H9 (cell line): ENCODE measurements at regions not wholly inside any gene's neighbourhood (a gene's known extent, or its start where the extent isn't known, plus 50 kb on each side); places are given as distances from the start of the nearest gene placed in this dataset.
A peak's percentile ranks its signal among the peaks of the same experiment; 100 is the strongest.

ENCODE experiments used
- DNase-seq: peaks from one replicate; pipeline ENCODE4 v3.0.0-alpha.2; 2017
- H2AFZ ChIP-seq: one replicate; pipeline ENCODE4 v1.6.1; 2013; ENCODE audit warnings: mild to moderate bottlenecking, low read length, control low read depth, moderate library complexity
- H2AK5ac ChIP-seq: 2 replicates; pipeline ENCODE4 v1.6.1; 2013; ENCODE audit warnings: low read length, control low read depth, mixed read lengths; ENCODE audit not compliant: insufficient read length
- H2BK120ac ChIP-seq: one replicate; pipeline ENCODE4 v1.6.1; 2013; ENCODE audit warnings: low read depth, mild to moderate bottlenecking, low read length, control low read depth, inconsistent platforms; ENCODE audit not compliant: poor library complexity, severe bottlenecking
- H2BK12ac ChIP-seq: 2 replicates; pipeline ENCODE4 v1.6.1; 2013; ENCODE audit warnings: low read length, control low read depth, mixed read lengths, low read depth; ENCODE audit not compliant: insufficient read length
- H2BK15ac ChIP-seq: 2 replicates; pipeline ENCODE4 v1.6.1; 2013; ENCODE audit warnings: low read depth, low read length, control low read depth
- H2BK20ac ChIP-seq: one replicate; pipeline ENCODE4 v1.6.1; 2013; ENCODE audit warnings: low read depth, mild to moderate bottlenecking, low read length, control low read depth, inconsistent platforms; ENCODE audit not compliant: poor library complexity, severe bottlenecking
- H2BK5ac ChIP-seq: 2 replicates; pipeline ENCODE4 v1.6.1; 2013; ENCODE audit warnings: low read length, control low read depth, mixed read lengths; ENCODE audit not compliant: insufficient read length
- H3K14ac ChIP-seq: 2 replicates; pipeline ENCODE4 v1.6.1; 2013; ENCODE audit warnings: low read length, control low read depth; ENCODE audit not compliant: insufficient read depth
- H3K18ac ChIP-seq: 2 replicates; pipeline ENCODE4 v1.6.1; 2013; ENCODE audit warnings: low read depth, mild to moderate bottlenecking, mixed read lengths, low read length, control low read depth; ENCODE audit not compliant: insufficient read length
- H3K23ac ChIP-seq: 2 replicates; pipeline ENCODE4 v1.6.1; 2013; ENCODE audit warnings: low read length, control low read depth, mixed read lengths, low read depth; ENCODE audit not compliant: insufficient read length
- H3K23me2 ChIP-seq: 2 replicates; pipeline ENCODE4 v1.6.1; 2013; ENCODE audit warnings: low read depth, mild to moderate bottlenecking, mixed read lengths, low read length, control low read depth; ENCODE audit not compliant: insufficient read length, poor library complexity, severe bottlenecking
- H3K27ac ChIP-seq: 2 replicates; pipeline ENCODE4 v1.5.1; 2013; ENCODE audit warnings: low read length, control low read depth, mixed read lengths, low read depth; ENCODE audit not compliant: insufficient read length
- H3K27me3 ChIP-seq: 2 replicates; pipeline ENCODE4 v1.6.1; 2013; ENCODE audit warnings: low read length, control low read depth, inconsistent platforms; ENCODE audit not compliant: insufficient read depth
- H3K4ac ChIP-seq: 2 replicates; pipeline ENCODE4 v1.6.1; 2013; ENCODE audit warnings: low read depth, mild to moderate bottlenecking, control low read depth, inconsistent platforms, low read length, moderate library complexity
- H3K4me1 ChIP-seq: 2 replicates; pipeline ENCODE4 v1.6.1; 2013; ENCODE audit warnings: low read length, control low read depth, inconsistent platforms; ENCODE audit not compliant: insufficient read depth
- H3K4me2 ChIP-seq: 2 replicates; pipeline ENCODE4 v1.6.1; 2013; ENCODE audit warnings: low read length, control low read depth, mixed read lengths; ENCODE audit not compliant: insufficient read length, insufficient read depth
- H3K56ac ChIP-seq: 2 replicates; pipeline ENCODE4 v1.6.1; 2013; ENCODE audit warnings: low read depth, mild to moderate bottlenecking, mixed read lengths, low read length, control low read depth; ENCODE audit not compliant: insufficient read length
- H3K79me1 ChIP-seq: 2 replicates; pipeline ENCODE4 v1.6.1; 2013; ENCODE audit warnings: low read depth, mild to moderate bottlenecking, moderate library complexity, low read length, control low read depth, inconsistent platforms; ENCODE audit not compliant: insufficient read depth, poor library complexity, severe bottlenecking
- H3K79me2 ChIP-seq: 2 replicates; pipeline ENCODE4 v1.6.1; 2013; ENCODE audit warnings: low read length, control low read depth, inconsistent platforms; ENCODE audit not compliant: insufficient read depth
- H3K9ac ChIP-seq: 2 replicates; pipeline ENCODE4 v1.6.1; 2013; ENCODE audit warnings: low read length, control low read depth, mixed read lengths; ENCODE audit not compliant: insufficient read length; ENCODE audit errors: extremely low read depth
- H3K9me3 ChIP-seq: one replicate; pipeline ENCODE4 v1.6.1; 2013; ENCODE audit warnings: low read depth, low read length, inconsistent platforms; ENCODE audit not compliant: control insufficient read depth
- H3T11ph ChIP-seq: one replicate; pipeline ENCODE4 v1.6.1; 2013; ENCODE audit warnings: mild to moderate bottlenecking, low read length, control low read depth, inconsistent platforms
- H4K20me1 ChIP-seq: one replicate; pipeline ENCODE4 v1.6.1; 2013; ENCODE audit not compliant: control insufficient read depth, insufficient read length, insufficient read depth
- H4K5ac ChIP-seq: 2 replicates; pipeline ENCODE4 v1.6.1; 2013; ENCODE audit warnings: low read depth, mild to moderate bottlenecking, mixed read lengths, low read length, control low read depth; ENCODE audit not compliant: insufficient read length
- H4K8ac ChIP-seq: replicated peaks from 2 replicates; pipeline ENCODE4 v1.6.1; 2013; ENCODE audit warnings: low read length, control low read depth, mixed read lengths, low read depth; ENCODE audit not compliant: insufficient read length
- H4K91ac ChIP-seq: 2 replicates; pipeline ENCODE4 v1.6.1; 2013; ENCODE audit warnings: low read depth, mild to moderate bottlenecking, moderate library complexity, mixed read lengths, low read length, control low read depth; ENCODE audit not compliant: insufficient read length
- H3K27ac Mint-ChIP-seq, 3 experiments: 2 replicates in 2 of 3; 3 replicates in 1 of 3; pipeline ENCODE4 v1.8.0; 2020 to 2021; ENCODE audit warnings: mixed read lengths in 3 of 3, mild to moderate bottlenecking in 1 of 3, moderate library complexity in 1 of 3
- H3K27me3 Mint-ChIP-seq: 2 replicates; pipeline ENCODE4 v1.8.0; 2021; ENCODE audit warnings: low read depth, mild to moderate bottlenecking, moderate library complexity, mixed read lengths
- H3K36me3 Mint-ChIP-seq, 3 experiments: 2 replicates in 2 of 3; 3 replicates in 1 of 3; pipeline ENCODE4 v1.8.0; 2020 to 2021; ENCODE audit warnings: low read depth in 3 of 3, mixed read lengths in 3 of 3; ENCODE audit not compliant: insufficient read depth in 1 of 3
- H3K4me1 Mint-ChIP-seq, 2 experiments: 2 replicates each; pipeline ENCODE4 v1.8.0; 2020; ENCODE audit warnings: mixed read lengths in 2 of 2
- H3K4me3 Mint-ChIP-seq, 2 experiments: 2 replicates in 1 of 2; 3 replicates in 1 of 2; pipeline ENCODE4 v1.8.0; 2020 to 2021; ENCODE audit warnings: mild to moderate bottlenecking in 2 of 2, mixed read lengths in 2 of 2, moderate library complexity in 1 of 2
- H3K9me3 Mint-ChIP-seq, 2 experiments: 2 replicates in 1 of 2; 3 replicates in 1 of 2; pipeline ENCODE4 v1.8.0; 2020; ENCODE audit warnings: mild to moderate bottlenecking in 2 of 2, mixed read lengths in 2 of 2, moderate library complexity in 1 of 2
- CTCF ChIP-seq: fragments of 200-600 bp; sonication (generic); conservative IDR thresholded peaks from 3 replicates; pipeline ENCODE4 v1.8.0; 2021; ENCODE audit warnings: antibody characterized with exemption, mild to moderate bottlenecking
- WGBS: extraction: QIAGEN DNeasy Blood & Tissue Kit; methylation state at CpG from one replicate; pipeline ENCODE4 v1.1.7; 2013; ENCODE audit warnings: missing lambda C conversion rate, low lambda C conversion rate, mixed read lengths; ENCODE audit not compliant: insufficient read length; ENCODE audit errors: extremely low coverage; 5-methylcytosine and 5-hydroxymethylcytosine counted together

DNA sequence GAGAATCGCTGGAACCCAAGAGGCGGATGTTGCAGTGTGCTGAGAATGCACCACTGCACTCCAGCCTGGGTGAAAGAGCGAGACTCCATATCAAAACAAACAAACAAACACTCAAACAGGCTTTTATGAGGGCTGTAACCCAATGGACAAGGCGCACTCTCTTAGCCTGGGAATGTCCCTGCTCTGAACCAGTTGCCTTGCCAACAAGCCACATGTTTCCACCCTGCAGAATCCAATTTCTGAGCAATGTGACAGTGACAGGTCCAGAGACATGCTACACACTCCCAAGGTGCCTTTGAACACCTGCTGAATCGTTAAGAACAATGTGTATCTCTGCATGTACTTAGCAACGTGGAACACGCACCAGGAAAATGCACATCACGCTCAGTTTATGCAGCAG is 186.8 kb upstream of the AUTS2 start:
- peaks cover 3% of the 10 kb centered on the region for H3K23me2 ChIP-seq
- H3K27ac ChIP-seq: no peak overlapping the region
- H2BK15ac ChIP-seq: no peak overlapping the region
- peak overlapping the region in 1 of 3 experiments; percentile 48; a peak in 1 of 7 replicates for H3K27ac Mint-ChIP-seq
- no peaks in the 10 kb centered on the region for H4K20me1 ChIP-seq
- peaks cover 0 to 6% (median 0%) of the 10 kb centered on the region in 3 experiments; a peak in 2 of 7 replicates for H3K36me3 Mint-ChIP-seq
- no peak for DNase-seq
- H3T11ph ChIP-seq: no peak overlapping the region
- no peak overlapping the region for H3K23ac ChIP-seq
- no peak overlapping the region for H3K4me2 ChIP-seq
- H4K91ac ChIP-seq: no peak overlapping the region
- H3K27me3 Mint-ChIP-seq: peaks cover 8% of the 10 kb centered on the region
- no peak overlapping the region for H4K8ac ChIP-seq
- H2AK5ac ChIP-seq: no peak overlapping the region
- H2BK5ac ChIP-seq: no peak overlapping the region
- no peak overlapping the region for H3K18ac ChIP-seq
- H3K27me3 ChIP-seq: no peaks in the 10 kb centered on the region
- H2BK120ac ChIP-seq: no peak overlapping the region
- H3K79me1 ChIP-seq: no peaks in the 10 kb centered on the region
- H3K14ac ChIP-seq: no peak overlapping the region
- no peak overlapping the region for H4K5ac ChIP-seq
- no peak overlapping the region for H2BK20ac ChIP-seq
- no peak for TF ChIP-seq CTCF
- no peaks in the 10 kb centered on the region for H3K79me2 ChIP-seq
- no peak overlapping the region for H3K4me3 Mint-ChIP-seq
- peaks cover 5 to 7% of the 10 kb centered on the region in 2 experiments; a peak in 4 of 5 replicates for H3K9me3 Mint-ChIP-seq
- H3K4me1 ChIP-seq: no peaks in the 10 kb centered on the region
- H3K4me1 Mint-ChIP-seq: no peaks in the 10 kb centered on the region
- H3K9me3 ChIP-seq: no peaks in the 10 kb centered on the region
- H2AFZ ChIP-seq: no peak overlapping the region
- no peak overlapping the region for H3K9ac ChIP-seq
- no peak overlapping the region for H2BK12ac ChIP-seq
- WGBS: no CpG with 5 or more reads among the region's 8 CpGs
- H3K56ac ChIP-seq: no peak overlapping the region
- no peak overlapping the region for H3K4ac ChIP-seq
